Neural cell (in vitro differentiated cells): ENCODE measurements at regions not wholly inside any gene's neighbourhood (a gene's known extent, or its start where the extent isn't known, plus 50 kb on each side); places are given as distances from the start of the nearest gene placed in this dataset.

Source experiments
- H2AFZ ChIP-seq: fragments of 200-600, 300-800 bp; sonication (generic), shearing (Covaris generic); 2 replicates; pipeline ENCODE4 v1.6.0; 2014; ENCODE audit warnings: low read depth, mild to moderate bottlenecking, antibody characterized with exemption, low read length, moderate library complexity
- H3F3A ChIP-seq: fragments of 200-600 bp; shearing (Covaris generic); 2 replicates; pipeline ENCODE4 v1.6.1; 2016; ENCODE audit warnings: mild to moderate bottlenecking, moderate library complexity, mixed read lengths, antibody characterized with exemption, low read length; ENCODE audit not compliant: insufficient read depth, poor library complexity, severe bottlenecking
- H3K27ac ChIP-seq: fragments of 200-600, 300-800 bp; sonication (generic), shearing (Covaris generic); 2 replicates; pipeline ENCODE4 v1.5.1; 2014; ENCODE audit warnings: mild to moderate bottlenecking, low read length, moderate library complexity
- H3K27me3 ChIP-seq: fragments of 300-800, 200-600 bp; sonication (generic), shearing (Covaris generic); 2 replicates; pipeline ENCODE4 v1.6.0; 2014; ENCODE audit warnings: mild to moderate bottlenecking, low read depth, low read length, moderate library complexity; ENCODE audit not compliant: insufficient read depth
- H3K36me3 ChIP-seq: fragments of 300-800, 200-600 bp; sonication (generic), shearing (Covaris generic); 2 replicates; pipeline ENCODE4 v1.5.1; 2014; ENCODE audit warnings: mild to moderate bottlenecking, antibody characterized with exemption, low read length, moderate library complexity; ENCODE audit not compliant: insufficient read depth
- H3K4me2 ChIP-seq: fragments of 300-800, 200-600 bp; sonication (generic), shearing (Covaris generic); 2 replicates; pipeline ENCODE4 v1.6.0; 2014; ENCODE audit warnings: mild to moderate bottlenecking, low read length
- H3K4me3 ChIP-seq: fragments of 300-800, 200-600 bp; sonication (generic), shearing (Covaris generic); 2 replicates; pipeline ENCODE4 v1.5.1; 2014; ENCODE audit warnings: mild to moderate bottlenecking, low read length, moderate library complexity
- H3K79me2 ChIP-seq: fragments of 200-600 bp; shearing (Covaris generic); replicated peaks from 2 replicates; pipeline ENCODE4 v1.6.0; 2014; ENCODE audit warnings: mild to moderate bottlenecking, low read length, moderate library complexity; ENCODE audit not compliant: insufficient read depth
- H3K9ac ChIP-seq: fragments of 300-800, 200-600 bp; sonication (generic), shearing (Covaris generic); 2 replicates; pipeline ENCODE4 v1.6.1; 2016; ENCODE audit warnings: mild to moderate bottlenecking, low read length, mixed read lengths
- H3K9me2 ChIP-seq: fragments of 200-600 bp; shearing (Covaris generic); 2 replicates; pipeline ENCODE4 v1.6.1; 2016; ENCODE audit warnings: mild to moderate bottlenecking, low read length, mixed read lengths; ENCODE audit not compliant: insufficient read depth
- H3K9me3 ChIP-seq: fragments of 200-600, 300-800 bp; sonication (generic), shearing (Covaris generic); 2 replicates; pipeline ENCODE4 v1.6.1; 2016; ENCODE audit warnings: mild to moderate bottlenecking, mixed run types, low read length, moderate library complexity, mixed read lengths
- H4K20me1 ChIP-seq: fragments of 200-600 bp; shearing (Covaris generic); 2 replicates; pipeline ENCODE4 v1.6.1; 2016; ENCODE audit warnings: mild to moderate bottlenecking, mixed run types; ENCODE audit not compliant: insufficient read depth
- EP300 ChIP-seq: fragments of 450-650 bp; conservative IDR thresholded peaks from 2 replicates; pipeline ENCODE4 v1.6.1; 2014; ENCODE audit warnings: antibody characterized with exemption, mild to moderate bottlenecking, moderate library complexity; ENCODE audit not compliant: poor library complexity, severe bottlenecking
- EZH2 ChIP-seq: fragments of 200-600, 300-800 bp; shearing (Covaris generic), sonication (generic); IDR thresholded peaks from 2 replicates; pipeline ENCODE4 v1.6.1; 2014; ENCODE audit warnings: antibody characterized with exemption, low read length, borderline replicate concordance, mild to moderate bottlenecking; ENCODE audit not compliant: insufficient read depth, poor library complexity, severe bottlenecking
- MXI1 ChIP-seq: fragments of 450-650 bp; conservative IDR thresholded peaks from 2 replicates; pipeline ENCODE4 v1.6.1; 2014; ENCODE audit warnings: antibody characterized with exemption, mild to moderate bottlenecking; ENCODE audit not compliant: poor library complexity, severe bottlenecking
- POLR2AphosphoS5 ChIP-seq: IDR thresholded peaks from 2 replicates; pipeline ENCODE4 v1.6.1; 2012
- RAD21 ChIP-seq: fragments of 450-650 bp; conservative IDR thresholded peaks from 2 replicates; pipeline ENCODE4 v1.6.1; 2014; ENCODE audit warnings: antibody characterized with exemption, mild to moderate bottlenecking, moderate library complexity
- SMC3 ChIP-seq: fragments of 450-650 bp; conservative IDR thresholded peaks from 2 replicates; pipeline ENCODE4 v1.6.1; 2014; ENCODE audit warnings: antibody characterized with exemption, mild to moderate bottlenecking, moderate library complexity; ENCODE audit not compliant: poor library complexity
- TAF1 ChIP-seq: IDR thresholded peaks from 2 replicates; pipeline ENCODE4 v1.6.1; 2012; ENCODE audit warnings: low read depth
- TF ChIP-seq, protein P1 (sequence below): IDR thresholded peaks from 2 replicates; pipeline ENCODE4 v1.6.1; 2012; ENCODE audit warnings: borderline replicate concordance
- TF ChIP-seq, protein P2 (sequence below): fragments of 450-650 bp; IDR thresholded peaks from 2 replicates; pipeline ENCODE4 v1.5.1; 2014; ENCODE audit warnings: antibody characterized with exemption, mild to moderate bottlenecking, moderate library complexity; ENCODE audit not compliant: poor library complexity, severe bottlenecking

DNA sequence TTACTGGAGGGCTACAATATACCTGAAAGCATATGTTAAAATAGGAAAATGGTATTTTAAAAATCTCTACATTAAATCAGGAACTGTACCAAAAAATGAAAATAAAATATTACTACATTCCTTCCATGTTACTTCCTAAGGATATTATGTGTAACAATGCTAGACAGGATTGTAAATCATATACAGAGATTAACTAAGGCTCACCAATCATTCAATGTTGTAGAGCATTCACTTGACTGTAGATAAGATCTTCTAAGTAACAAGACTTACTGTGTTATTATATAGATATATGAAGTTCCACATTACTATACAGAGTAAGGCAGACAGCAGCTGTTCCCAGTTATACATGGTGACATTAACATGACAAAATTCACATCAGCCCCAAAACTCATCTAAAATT is 1919.1 kb upstream of the CDH9 start:
- H3K9ac ChIP-seq, result no peak overlapping the region
- no peaks in the 10 kb centered on the region for H3K79me2 ChIP-seq
- no peak overlapping the region for H3K4me3 ChIP-seq
- H3K9me2 ChIP-seq, result no peaks in the 10 kb centered on the region
- H3K27ac ChIP-seq, result no peak overlapping the region
- H3K36me3 ChIP-seq, result no peaks in the 10 kb centered on the region
- H3K27me3 ChIP-seq, result no peaks in the 10 kb centered on the region
- H2AFZ ChIP-seq, result no peak overlapping the region
- H3F3A ChIP-seq, result no peaks in the 10 kb centered on the region
- H3K4me2 ChIP-seq, result no peak overlapping the region
- H3K9me3 ChIP-seq, result no peaks in the 10 kb centered on the region
- no peak for TF ChIP-seq EP300
- no peak for TF ChIP-seq TAF1
- no peak for TF ChIP-seq POLR2AphosphoS5
- no peak for TF ChIP-seq RAD21
- no peak for TF ChIP-seq EZH2
- no peak for TF ChIP-seq SMC3
- TF ChIP-seq, protein P1, sequence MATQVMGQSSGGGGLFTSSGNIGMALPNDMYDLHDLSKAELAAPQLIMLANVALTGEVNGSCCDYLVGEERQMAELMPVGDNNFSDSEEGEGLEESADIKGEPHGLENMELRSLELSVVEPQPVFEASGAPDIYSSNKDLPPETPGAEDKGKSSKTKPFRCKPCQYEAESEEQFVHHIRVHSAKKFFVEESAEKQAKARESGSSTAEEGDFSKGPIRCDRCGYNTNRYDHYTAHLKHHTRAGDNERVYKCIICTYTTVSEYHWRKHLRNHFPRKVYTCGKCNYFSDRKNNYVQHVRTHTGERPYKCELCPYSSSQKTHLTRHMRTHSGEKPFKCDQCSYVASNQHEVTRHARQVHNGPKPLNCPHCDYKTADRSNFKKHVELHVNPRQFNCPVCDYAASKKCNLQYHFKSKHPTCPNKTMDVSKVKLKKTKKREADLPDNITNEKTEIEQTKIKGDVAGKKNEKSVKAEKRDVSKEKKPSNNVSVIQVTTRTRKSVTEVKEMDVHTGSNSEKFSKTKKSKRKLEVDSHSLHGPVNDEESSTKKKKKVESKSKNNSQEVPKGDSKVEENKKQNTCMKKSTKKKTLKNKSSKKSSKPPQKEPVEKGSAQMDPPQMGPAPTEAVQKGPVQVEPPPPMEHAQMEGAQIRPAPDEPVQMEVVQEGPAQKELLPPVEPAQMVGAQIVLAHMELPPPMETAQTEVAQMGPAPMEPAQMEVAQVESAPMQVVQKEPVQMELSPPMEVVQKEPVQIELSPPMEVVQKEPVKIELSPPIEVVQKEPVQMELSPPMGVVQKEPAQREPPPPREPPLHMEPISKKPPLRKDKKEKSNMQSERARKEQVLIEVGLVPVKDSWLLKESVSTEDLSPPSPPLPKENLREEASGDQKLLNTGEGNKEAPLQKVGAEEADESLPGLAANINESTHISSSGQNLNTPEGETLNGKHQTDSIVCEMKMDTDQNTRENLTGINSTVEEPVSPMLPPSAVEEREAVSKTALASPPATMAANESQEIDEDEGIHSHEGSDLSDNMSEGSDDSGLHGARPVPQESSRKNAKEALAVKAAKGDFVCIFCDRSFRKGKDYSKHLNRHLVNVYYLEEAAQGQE, result no peak
- TF ChIP-seq MXI1, result no peak
- TF ChIP-seq, protein P2, sequence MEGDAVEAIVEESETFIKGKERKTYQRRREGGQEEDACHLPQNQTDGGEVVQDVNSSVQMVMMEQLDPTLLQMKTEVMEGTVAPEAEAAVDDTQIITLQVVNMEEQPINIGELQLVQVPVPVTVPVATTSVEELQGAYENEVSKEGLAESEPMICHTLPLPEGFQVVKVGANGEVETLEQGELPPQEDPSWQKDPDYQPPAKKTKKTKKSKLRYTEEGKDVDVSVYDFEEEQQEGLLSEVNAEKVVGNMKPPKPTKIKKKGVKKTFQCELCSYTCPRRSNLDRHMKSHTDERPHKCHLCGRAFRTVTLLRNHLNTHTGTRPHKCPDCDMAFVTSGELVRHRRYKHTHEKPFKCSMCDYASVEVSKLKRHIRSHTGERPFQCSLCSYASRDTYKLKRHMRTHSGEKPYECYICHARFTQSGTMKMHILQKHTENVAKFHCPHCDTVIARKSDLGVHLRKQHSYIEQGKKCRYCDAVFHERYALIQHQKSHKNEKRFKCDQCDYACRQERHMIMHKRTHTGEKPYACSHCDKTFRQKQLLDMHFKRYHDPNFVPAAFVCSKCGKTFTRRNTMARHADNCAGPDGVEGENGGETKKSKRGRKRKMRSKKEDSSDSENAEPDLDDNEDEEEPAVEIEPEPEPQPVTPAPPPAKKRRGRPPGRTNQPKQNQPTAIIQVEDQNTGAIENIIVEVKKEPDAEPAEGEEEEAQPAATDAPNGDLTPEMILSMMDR, result no peak
- no peaks in the 10 kb centered on the region for H4K20me1 ChIP-seq

GRCh38 chr5:28954074-28954473 is 1915.7 kb upstream of the CDH9 start:
- no peak overlapping the region for H2AFZ ChIP-seq

More at GRCh38 chr5:28954074-28954473, 1915.7 kb upstream of the CDH9 start:
- H3K27me3 ChIP-seq, result no peaks in the 10 kb centered on the region
- no peaks in the 10 kb centered on the region for H3K9me3 ChIP-seq
- H3F3A ChIP-seq, result no peaks in the 10 kb centered on the region
- no peak overlapping the region for H3K4me2 ChIP-seq
- no peak overlapping the region for H3K27ac ChIP-seq
- H3K9me2 ChIP-seq, result no peaks in the 10 kb centered on the region
- no peaks in the 10 kb centered on the region for H3K79me2 ChIP-seq
- no peaks in the 10 kb centered on the region for H3K36me3 ChIP-seq
- H3K4me3 ChIP-seq, result no peak overlapping the region
- TF ChIP-seq EZH2 (no peak), MXI1 (no peak), POLR2AphosphoS5 (no peak), RAD21 (no peak), EP300 (no peak), SMC3 (no peak)
- TF ChIP-seq, protein P1, result no peak
- TF ChIP-seq, protein P2, result no peak
- no peaks in the 10 kb centered on the region for H4K20me1 ChIP-seq
- no peak overlapping the region for H3K9ac ChIP-seq
